NT2/D1 (cell line): ENCODE measurements at regions not wholly inside any gene's neighbourhood (a gene's known extent, or its start where the extent isn't known, plus 50 kb on each side); places are given as distances from the start of the nearest gene placed in this dataset.

Experiments used
- DNase-seq: peaks from one replicate; pipeline ENCODE4 v3.0.0-alpha.2; 2011; ENCODE audit warnings: low read depth, low spot score
- H3K27me3 ChIP-seq: 2 replicates; pipeline ENCODE4 v1.6.0; 2011; ENCODE audit warnings: mild to moderate bottlenecking; ENCODE audit not compliant: insufficient read length, insufficient read depth
- H3K36me3 ChIP-seq: 2 replicates; pipeline ENCODE4 v1.6.1; 2011; ENCODE audit warnings: mild to moderate bottlenecking, low read length, mixed read lengths; ENCODE audit not compliant: insufficient read depth, insufficient read length
- H3K4me1 ChIP-seq: 2 replicates; pipeline ENCODE4 v1.5.1; 2011; ENCODE audit not compliant: insufficient read depth, insufficient read length
- H3K4me3 ChIP-seq: 2 replicates; pipeline ENCODE4 v1.5.1; 2011; ENCODE audit warnings: low read depth; ENCODE audit not compliant: insufficient read length
- H3K9ac ChIP-seq: 2 replicates; pipeline ENCODE4 v1.6.0; 2011; ENCODE audit warnings: low read depth; ENCODE audit not compliant: insufficient read length
- H3K9me3 ChIP-seq: 2 replicates; pipeline ENCODE4 v1.5.1; 2011; ENCODE audit warnings: mild to moderate bottlenecking, low read length; ENCODE audit not compliant: insufficient read depth
- SUZ12 ChIP-seq: IDR thresholded peaks from 2 replicates; pipeline ENCODE4 v1.6.1; 2011; ENCODE audit not compliant: insufficient read length, insufficient read depth; ENCODE audit errors: extremely low read depth
- YY1 ChIP-seq: IDR thresholded peaks from 2 replicates; pipeline ENCODE4 v1.6.1; 2011; ENCODE audit not compliant: insufficient read length, insufficient read depth
- ZNF274 ChIP-seq: IDR thresholded peaks from 2 replicates; pipeline ENCODE4 v1.6.1; 2011; ENCODE audit warnings: mild to moderate bottlenecking, low read depth, low read length

DNA sequence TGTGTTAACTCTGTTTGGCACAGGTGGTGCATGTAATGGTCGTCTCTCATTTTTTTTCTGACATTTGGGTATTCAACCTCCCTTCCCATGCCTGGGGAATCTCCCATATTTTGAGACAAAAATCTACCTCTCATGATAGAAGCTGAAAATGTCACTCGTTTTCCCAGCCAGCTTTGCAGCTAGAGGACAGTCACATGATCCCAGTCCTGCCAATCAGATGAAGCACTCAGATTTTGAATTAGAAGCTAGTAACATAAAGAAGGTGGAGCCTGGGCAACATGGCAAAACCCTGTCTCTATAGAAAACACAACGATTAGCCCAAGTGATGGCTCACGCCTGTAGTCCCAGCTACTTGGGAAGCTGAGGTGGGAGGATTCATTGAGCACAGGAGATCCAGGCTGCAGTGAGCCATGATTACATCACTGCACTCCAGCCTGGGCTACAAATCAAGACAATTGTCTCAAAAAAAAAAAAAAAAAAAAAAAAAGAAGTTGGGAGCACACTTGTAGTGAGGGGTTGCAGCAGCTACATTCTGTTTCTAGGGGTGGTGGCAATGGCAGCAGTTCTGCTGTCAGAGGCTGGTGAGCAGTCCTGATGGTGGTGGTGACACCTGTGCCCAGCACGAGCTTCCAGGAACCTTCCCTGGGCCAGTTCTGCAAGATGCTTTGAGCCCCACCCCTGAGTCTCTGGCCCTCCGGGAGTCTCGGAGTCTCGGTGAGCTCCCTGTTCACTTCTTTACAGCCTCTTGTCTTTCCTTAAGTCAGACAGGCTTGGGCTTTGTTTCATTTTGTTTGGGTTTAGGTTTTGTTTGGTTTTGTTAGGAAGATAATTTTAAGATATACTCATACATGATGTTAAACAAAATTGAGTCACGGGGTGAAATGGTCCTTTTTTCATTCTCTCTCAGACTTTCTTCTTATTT is 94.1 kb upstream of the KCNG1 start:
- Histone ChIP-seq H3K36me3 (no peaks in the 10 kb centered on the region), H3K4me1 (peaks cover 11% of the 10 kb centered on the region), H3K9me3 (no peaks in the 10 kb centered on the region), H3K9ac (no peak overlapping the region), H3K27me3 (no peaks in the 10 kb centered on the region), H3K4me3 (no peak overlapping the region)
- no peak for TF ChIP-seq ZNF274
- TF ChIP-seq SUZ12, result no peak
- TF ChIP-seq YY1, result no peak
- DNase-seq, result no peak

DNA sequence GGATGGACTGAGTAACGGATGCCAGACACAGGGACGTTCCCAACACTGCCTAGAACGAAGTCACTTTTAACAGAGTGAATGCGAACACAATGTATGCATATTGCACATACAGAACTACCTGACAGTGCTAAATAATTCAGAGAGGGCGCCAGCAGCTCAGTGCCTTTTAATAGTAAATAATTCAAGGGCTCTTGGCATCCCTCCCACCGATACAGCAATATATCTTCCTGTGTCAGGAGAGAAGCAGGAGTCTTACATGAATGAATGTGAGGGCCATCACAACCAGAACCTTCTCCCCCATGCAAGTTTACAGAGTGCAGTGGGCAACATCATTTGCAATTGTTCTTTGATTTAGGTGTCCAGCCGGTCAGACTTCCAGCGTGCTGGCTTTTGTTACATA is 88.4 kb upstream of the KCNG1 start:
- H3K4me1 ChIP-seq, result no peaks in the 10 kb centered on the region
- TF ChIP-seq SUZ12 (no peak), ZNF274 (no peak), YY1 (no peak)
- H3K9ac ChIP-seq, result no peak overlapping the region
- DNase-seq, result no peak
- no peak overlapping the region for H3K4me3 ChIP-seq
- no peaks in the 10 kb centered on the region for H3K36me3 ChIP-seq
- no peaks in the 10 kb centered on the region for H3K9me3 ChIP-seq
- peaks cover 4% of the 10 kb centered on the region for H3K27me3 ChIP-seq

DNA sequence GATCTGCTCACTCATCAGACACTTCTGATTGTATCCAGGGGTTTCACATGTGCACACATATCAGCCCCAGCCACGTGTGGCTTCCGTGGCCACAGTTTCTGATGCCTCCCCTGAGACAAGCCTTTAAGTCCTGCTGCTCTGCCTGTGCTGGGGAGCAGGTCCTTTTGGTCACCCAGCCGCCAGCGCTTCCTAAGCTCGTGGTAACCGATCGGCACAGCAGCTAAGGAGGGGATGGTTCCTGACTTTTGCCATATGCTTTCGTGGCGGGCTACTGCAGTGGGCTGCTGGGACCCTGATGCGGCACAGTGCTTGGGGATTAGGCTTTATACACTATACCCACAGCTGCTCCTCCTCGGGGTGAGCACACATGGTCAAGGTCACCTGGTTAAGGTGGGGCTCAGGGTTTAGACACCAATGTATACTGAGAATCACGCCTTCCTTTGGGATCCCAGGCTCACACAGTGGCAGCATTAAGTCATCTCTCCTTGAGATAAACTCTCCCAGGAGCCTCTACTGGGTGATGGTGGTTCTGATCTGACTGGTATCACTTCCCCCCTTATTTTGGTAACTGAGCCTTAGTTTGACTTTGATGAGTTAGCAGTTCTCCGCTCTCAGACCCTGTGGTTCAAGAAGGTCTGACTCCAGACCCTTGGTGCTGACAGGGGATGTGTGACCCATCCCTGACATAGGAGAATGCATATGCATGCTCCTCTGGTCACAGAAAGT is 85.9 kb upstream of the KCNG1 start:
- TF ChIP-seq ZNF274 (no peak), SUZ12 (no peak), YY1 (no peak)
- no peaks in the 10 kb centered on the region for H3K9me3 ChIP-seq
- H3K4me1 ChIP-seq, result no peaks in the 10 kb centered on the region
- H3K9ac ChIP-seq, result no peak overlapping the region
- peaks cover 4% of the 10 kb centered on the region for H3K27me3 ChIP-seq
- no peak for DNase-seq
- no peak overlapping the region for H3K4me3 ChIP-seq
- H3K36me3 ChIP-seq, result no peaks in the 10 kb centered on the region

DNA sequence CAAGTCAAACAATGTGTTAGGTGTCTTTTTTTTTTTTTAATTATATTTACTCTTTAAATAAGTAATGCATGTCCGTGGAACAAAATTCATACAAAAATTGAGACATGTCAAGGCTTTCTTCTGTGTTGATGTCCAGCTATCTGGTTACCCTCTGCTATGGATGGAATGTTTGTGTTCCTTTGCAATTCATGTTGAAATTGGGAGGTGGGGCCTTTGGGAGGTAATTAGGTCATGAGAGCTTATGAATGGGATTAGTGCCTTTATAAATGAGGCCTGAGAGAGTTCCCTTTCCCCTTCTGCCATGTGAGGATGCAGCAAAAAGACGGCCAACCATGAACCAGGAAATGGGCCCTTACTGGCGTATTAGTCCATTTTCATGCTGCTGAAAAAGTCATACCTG is 83.1 kb upstream of the KCNG1 start:
- Histone ChIP-seq H3K36me3 (no peaks in the 10 kb centered on the region), H3K4me1 (peaks cover 4% of the 10 kb centered on the region), H3K27me3 (peaks cover 2% of the 10 kb centered on the region), H3K9ac (no peak overlapping the region), H3K9me3 (no peaks in the 10 kb centered on the region), H3K4me3 (no peak overlapping the region)
- DNase-seq, result no peak
- no peak for TF ChIP-seq YY1
- TF ChIP-seq SUZ12, result no peak
- no peak for TF ChIP-seq ZNF274

DNA sequence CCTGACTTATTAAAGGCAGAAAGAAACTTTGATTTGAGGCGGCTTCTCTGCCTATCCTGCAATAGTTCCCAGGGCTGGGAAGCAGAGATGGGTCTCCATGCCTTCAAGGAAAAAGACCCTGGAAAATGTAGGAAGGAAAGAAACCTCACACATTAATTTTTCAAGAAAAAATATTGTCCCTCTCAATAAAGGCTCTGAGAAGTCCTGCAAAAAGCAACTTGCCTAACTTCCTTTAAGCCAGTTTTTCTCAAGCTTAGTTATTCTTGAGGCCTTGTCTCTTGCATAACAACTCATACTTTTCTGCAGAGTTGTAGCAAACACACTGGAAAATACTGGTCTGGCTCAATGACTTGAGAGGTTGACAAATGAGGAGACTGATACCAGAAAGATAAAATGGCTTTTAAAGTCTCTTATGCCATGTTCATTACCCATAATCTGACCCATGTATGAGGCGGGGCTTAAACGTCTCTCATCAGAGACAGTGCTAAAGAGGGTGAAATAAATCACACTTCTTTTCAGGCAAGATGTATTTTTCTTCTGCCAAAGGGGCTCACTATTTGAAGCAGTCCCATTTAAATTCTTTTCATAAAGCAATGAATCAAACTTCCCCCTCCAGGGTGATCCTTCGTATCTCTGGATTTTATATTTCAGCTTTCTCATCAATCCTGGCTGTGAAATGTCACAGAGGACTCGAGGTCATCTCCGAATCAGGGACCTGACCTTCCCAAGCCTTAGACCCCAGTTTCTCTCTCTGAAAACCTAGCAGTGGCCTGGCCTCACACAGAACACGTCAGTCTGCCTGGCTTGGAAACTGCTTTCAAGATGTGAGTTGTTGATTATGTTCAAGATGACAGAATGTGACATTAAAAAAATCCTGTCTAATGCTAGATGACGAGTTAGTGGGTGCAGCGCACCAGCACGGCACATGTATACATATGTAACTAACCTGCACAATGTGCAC is 82.3 kb upstream of the KCNG1 start:
- Histone ChIP-seq H3K4me3 (no peak overlapping the region), H3K4me1 (peaks cover 4% of the 10 kb centered on the region), H3K36me3 (no peaks in the 10 kb centered on the region), H3K9me3 (no peaks in the 10 kb centered on the region), H3K27me3 (no peaks in the 10 kb centered on the region), H3K9ac (no peak overlapping the region)
- no peak for DNase-seq
- no peak for TF ChIP-seq SUZ12
- no peak for TF ChIP-seq YY1
- no peak for TF ChIP-seq ZNF274

DNA sequence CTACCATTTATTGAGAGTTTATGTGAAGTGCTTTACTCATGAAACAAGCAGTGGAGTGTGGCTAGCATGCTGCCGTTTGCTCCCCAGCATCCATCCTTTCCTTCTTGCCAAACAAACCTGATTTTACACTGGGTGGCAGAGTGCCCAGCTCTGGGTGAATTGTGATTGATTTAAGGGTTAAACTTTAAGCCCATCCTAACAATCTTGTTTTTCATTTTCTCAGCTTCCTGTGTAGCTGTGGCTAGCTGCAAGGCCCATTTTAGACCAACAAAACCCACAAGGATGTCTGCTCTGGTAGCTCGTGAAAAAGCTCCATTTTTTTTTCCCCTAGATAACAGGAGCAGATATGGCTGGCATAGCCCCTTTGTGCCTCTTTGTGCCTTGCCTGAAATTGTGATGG is 77.7 kb upstream of the KCNG1 start:
- Histone ChIP-seq H3K9me3 (no peaks in the 10 kb centered on the region), H3K4me3 (no peak overlapping the region), H3K36me3 (no peaks in the 10 kb centered on the region), H3K4me1 (peaks cover 4% of the 10 kb centered on the region), H3K9ac (no peak overlapping the region), H3K27me3 (no peaks in the 10 kb centered on the region)
- DNase-seq, result no peak
- no peak for TF ChIP-seq YY1
- no peak for TF ChIP-seq ZNF274
- no peak for TF ChIP-seq SUZ12
